ENCODE measurements at regions not wholly inside any gene's neighbourhood (a gene's known extent, or its start where the extent isn't known, plus 50 kb on each side); places are given as distances from the start of the nearest gene placed in this dataset.

GRCh38 chr2:104412384-104412783 is 441.5 kb upstream of the POU3F3 start:
- TF ChIP-seq TOX (CRISPR knock-in tag; IDR thresholded peaks at IDR 0.05; ENCODE audit: borderline replicate concordance) (no peak), GLIS3 (CRISPR knock-in tag; IDR thresholded peaks at IDR 0.05) (no peak), RARB (CRISPR knock-in tag; IDR thresholded peaks at IDR 0.05) (no peak), SNAI2 (CRISPR knock-in tag; IDR thresholded peaks at IDR 0.05) (no peak), PATZ1 (CRISPR knock-in tag; IDR thresholded peaks at IDR 0.05; ENCODE audit: borderline replicate concordance) (no peak), ARNTL (CRISPR knock-in tag; IDR thresholded peaks at IDR 0.05; ENCODE audit: borderline replicate concordance, low read depth) (no peak), CSDC2 (CRISPR knock-in tag; IDR thresholded peaks at IDR 0.05) (no peak), BACH2 (CRISPR knock-in tag; IDR thresholded peaks at IDR 0.05; ENCODE audit: borderline replicate concordance) (no peak), ZFP30 (CRISPR knock-in tag; IDR thresholded peaks at IDR 0.05) (no peak)

All from SK-N-SH treated with all-trans-retinoic acid at 6 μM for 48 hours (cell line).